ENCODE measurements at regions not wholly inside any gene's neighbourhood (a gene's known extent, or its start where the extent isn't known, plus 50 kb on each side); places are given as distances from the start of the nearest gene placed in this dataset.
"Not testable (repeated sequence)": the region's sequence is repeated elsewhere in the genome, so short reads cannot be mapped to it uniquely, and the experiment has no call there.

DNA sequence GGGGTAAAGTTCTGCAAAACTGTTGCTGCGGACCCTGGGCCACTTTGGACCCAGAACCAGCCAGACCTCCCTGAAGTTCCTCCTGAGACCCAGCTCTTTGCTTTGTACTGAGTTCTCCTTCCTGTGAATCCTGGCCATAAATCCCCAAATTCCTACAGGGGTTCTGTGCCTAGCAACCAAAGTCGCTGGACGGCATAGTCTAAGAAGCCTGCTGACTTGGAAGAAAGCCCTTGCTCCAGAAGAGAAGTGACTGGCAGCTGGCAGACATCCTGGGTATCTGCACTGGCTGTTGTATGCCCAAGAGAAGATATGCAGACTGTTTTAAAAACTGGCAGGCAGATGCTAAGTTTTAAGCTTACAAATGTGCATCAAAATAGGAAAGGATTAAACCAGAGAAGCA is 99.9 kb upstream of the SLC24A4 start:
- no peak for DNase-seq

DNA sequence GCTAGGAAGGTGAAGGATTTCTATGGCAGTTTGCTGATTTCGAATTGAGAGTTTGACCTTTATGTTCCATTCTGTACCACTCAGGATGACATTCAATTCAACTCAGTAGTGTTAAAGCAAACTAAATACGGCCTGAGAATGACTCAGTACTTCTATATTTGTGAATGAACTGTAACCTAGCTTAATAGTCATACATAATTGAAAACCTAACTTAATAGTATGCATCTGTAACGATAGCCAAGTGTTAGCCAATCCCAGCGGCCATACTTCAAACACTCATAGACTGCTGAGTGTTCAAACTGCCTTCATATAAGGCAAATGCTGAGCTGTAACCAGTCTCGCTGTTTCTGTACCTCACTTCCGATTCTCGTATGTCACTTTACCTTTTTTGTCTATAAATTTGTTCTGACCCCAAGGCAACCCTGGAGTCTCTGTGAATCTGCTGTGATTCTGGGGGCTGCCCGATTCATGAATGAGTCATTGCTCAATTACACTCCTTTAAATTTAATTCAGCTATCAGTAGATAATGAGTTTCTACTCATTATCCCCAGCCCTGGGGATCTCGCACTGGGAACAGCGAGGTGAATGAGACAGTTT is 98.5 kb upstream of the SLC24A4 start:
- no peak for DNase-seq

- no peak for DNase-seq
These were observed 97.2 kb upstream of the SLC24A4 start for GRCh38 chr14:92225731-92226130.

DNA sequence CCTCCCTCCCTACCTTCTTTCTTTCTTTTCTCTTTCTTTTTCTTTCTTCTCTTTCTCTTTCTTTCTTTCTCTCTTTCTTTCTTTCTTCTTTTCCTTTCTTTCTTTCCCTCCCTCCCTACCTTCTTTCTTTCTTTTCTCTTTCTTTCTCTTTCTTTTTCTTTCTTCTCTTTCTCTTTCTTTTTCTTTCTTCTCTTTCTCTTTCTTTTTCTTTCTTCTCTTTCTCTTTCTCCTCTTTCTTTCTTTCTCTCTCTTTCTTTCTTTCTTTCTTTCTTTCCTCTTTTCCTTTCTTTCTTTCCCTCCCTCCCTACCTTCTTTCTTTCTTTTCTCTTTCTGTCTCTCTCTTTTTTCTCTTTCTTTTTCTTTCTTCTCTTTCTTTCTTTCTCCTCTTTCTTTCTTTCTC is 96.8 kb upstream of the SLC24A4 start:
- DNase-seq = not testable (repeated sequence)

DNA sequence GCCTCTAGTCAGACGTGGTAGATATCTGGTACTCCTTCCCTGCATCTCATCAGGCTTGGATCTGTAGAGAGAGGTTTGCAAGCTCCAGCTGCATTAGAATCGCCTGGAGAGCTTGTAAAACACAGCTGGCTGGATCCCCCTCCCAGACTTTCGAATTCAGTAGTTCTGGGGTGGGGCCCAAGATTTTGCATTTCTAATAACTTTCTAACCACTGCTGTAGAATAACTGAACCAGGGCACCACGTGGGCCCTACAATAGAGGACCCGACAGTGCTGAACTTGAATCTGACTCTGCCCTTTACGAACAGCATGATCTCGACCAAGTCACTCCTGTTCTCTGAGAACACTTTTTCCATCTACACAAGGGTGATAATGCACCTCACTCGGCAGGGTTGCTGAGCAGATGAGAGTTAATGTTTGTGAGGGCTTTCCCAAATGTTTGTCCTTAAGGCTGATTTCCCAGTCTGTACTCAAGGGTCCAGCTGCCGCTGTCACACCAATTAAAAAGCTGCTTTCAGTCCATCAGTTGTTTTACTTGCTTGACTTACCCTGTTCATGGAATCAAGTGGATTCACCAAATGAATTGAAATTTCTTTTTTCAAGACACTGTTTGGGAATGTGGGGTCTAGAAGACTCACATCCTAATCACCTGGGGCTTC is 86.6 kb upstream of the SLC24A4 start:
- no peak for DNase-seq

- no peak for DNase-seq
These were observed 82.3 kb upstream of the SLC24A4 start for GRCh38 chr14:92240658-92241057.

DNA sequence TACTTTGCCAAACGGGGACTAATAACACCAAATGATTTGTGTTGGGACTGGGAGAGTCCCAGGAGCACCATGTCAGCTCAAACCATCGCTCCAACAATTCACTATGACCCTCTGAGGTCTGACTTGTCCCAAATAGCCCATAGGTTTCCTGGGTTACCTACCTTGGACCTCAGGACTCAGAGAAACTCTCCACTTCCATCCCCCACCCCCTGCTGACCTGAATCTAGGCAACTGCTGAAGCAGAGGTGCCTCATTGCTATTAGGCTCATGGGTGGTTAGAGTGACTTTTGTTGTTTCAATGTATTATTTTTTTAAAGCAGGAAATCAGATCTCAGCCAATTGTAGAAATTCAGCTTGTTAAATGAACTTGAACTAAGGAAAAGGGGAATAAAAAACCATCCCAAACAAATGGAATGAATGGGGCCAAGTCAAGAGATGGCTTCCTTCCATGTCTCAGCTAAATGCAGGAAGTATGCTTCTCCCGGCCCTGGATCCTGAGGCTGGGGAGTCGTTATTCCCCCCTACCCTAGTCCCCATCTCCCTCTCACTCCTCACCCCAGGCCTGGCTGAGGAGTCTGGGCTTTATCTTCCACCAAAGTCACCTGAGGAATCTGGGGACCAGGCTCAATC is 80.9 kb upstream of the SLC24A4 start:
- no peak for DNase-seq

DNA sequence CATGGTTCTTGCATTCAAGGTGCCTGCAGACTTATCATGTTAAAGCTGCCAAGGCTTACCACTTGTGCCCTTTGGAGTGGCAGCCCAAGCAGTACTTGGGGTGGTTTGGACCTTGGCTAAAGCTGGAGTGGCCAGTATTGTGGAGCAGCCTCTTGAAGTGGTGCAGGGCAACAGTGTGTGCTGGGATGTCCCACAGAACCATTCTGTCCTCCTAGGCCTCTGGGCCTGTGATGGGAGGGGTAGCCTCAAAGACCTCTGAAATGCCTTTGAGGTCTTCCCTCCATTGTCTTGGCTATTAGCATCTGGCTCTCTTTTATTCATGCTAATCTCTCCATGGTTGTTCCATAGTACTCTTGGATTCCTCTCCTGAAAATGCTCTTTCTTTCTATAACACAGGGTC is 78.2 kb upstream of the SLC24A4 start:
- DNase-seq = no peak

- no peak for DNase-seq
These were observed 75.6 kb upstream of the SLC24A4 start for GRCh38 chr14:92247341-92247740.

- DNase-seq = no peak
These were observed 75.0 kb upstream of the SLC24A4 start for GRCh38 chr14:92247947-92248346.

DNA sequence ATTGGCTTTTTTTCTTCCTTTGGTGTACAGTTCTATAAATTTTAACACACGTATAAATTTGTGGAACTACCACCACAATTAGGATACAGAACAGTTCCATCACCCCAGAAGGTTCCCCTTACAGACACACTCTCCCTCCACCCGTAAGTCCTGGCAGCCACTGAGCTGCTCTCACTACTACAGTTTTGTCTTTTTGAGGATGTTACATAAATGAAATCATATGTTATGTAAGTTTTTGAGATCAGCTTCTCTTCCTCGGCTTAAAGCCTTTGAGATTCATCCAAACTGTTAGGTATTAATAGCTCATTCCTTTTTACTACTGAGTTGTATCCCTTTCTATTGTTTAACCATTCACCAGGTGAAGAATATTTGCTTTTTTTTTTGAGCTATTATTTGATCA is 74.3 kb upstream of the SLC24A4 start:
- no peak for DNase-seq

DNA sequence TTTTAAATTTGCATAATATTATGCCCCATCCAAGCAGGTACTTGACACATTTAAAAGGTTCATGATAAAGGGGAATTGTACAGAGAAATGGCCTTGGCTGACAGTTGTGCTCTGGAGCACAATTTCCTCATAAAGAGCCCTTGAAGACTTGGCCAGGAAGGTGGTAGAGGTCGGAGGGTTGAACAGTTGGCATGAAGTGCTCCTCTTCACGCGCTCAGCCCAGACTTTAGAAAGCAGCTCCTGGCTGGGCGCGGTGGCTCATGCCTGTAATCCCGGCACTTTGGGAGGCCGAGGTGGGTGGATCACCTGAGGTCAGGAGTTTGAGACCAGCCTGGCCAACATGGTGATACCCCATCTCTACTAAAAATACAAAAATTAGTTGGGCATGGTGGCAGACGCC is 72.6 kb upstream of the SLC24A4 start:
- DNase-seq = not testable (repeated sequence)

GRCh38 chr14:92252323-92252722 is 70.6 kb upstream of the SLC24A4 start:
- no peak for DNase-seq

- DNase-seq = no peak
These were observed 69.5 kb upstream of the SLC24A4 start for GRCh38 chr14:92253381-92253894.

DNA sequence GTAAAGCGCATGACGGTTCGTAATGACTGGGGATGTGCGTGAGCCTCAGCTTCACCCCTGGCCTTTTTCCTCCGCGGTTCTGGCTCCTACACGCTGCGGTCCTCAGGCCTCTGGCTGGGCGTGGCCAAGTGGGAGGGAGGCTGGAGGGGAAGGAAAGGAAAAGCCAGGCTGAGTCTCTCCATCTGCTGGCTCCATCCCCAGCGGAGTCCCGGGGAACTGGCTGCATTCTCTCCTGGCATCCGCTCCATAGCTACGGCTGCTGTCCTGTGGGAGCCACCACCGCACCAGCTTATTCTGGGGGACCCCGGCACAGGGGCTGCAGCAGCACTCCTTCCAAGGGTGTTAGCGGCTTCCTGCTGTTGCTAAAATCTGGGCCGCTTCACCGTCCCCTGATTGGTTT is 68.2 kb upstream of the SLC24A4 start:
- DNase-seq = peak; percentile 51

GRCh38 chr14:92258934-92259333 is 64.0 kb upstream of the SLC24A4 start:
- peak; percentile 14 for DNase-seq

- DNase-seq = no peak
These were observed 63.2 kb upstream of the SLC24A4 start for GRCh38 chr14:92259613-92260357.

DNA sequence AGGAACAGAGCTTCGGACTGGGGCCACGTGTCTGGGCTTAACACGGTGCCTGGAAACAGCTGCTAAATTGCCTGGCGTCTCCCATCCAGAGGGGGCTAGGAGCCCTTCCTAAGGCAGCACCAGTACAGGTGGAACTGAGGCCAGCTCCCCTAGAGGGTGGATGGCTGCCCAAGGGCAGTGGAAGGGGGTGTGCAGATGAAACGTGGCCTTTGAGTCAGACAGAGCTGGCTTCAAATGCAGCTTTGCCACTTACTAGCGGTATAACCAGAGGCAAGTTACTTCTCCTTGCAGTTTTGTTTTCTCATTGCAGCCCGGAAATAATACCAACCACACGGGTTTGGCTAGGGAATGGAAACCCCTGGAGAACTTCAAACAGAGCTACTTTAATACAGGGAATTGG is 59.3 kb upstream of the SLC24A4 start:
- no peak for DNase-seq

DNA sequence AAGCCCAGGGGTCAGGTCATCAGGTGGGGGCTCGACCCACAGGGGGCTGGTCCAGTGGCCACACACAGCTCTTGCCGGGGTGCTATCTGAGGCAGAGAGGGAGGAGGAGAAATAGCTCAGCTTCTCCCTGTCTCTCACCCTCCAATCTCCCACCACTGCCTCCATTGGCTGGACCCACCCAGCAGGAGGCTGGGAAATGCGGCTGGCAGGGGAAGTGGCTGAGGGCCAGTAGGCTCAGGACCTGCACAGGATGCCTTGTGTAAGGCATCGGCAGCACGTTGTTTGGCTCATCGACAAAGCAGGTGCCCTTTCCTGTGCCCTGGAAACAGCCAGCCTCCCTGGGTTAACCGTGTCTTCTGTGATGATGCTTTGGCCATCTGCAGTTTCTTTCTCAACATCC is 58.8 kb upstream of the SLC24A4 start:
- no peak for DNase-seq

DNA sequence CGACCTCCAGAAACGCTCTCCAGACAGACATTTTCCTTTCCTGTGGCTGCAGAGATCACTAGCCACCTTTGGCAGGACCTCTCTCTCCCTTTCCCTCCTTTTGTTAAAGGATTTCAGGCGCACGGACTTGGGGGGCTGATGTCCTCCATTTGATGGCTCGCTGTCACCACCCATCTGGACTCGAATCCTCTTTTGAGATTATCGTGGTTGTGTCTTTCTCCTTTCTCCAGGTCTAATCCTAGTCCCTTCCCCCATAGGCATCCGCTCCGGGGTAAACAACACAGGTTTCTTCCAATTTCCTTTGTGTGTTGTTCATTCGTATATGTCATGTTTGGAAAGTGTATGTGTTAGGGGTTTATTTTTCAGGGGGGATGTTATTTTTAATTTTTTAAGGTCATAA is 56.7 kb upstream of the SLC24A4 start:
- peak; percentile 92 for DNase-seq

Data from NCI-H82 (cell line).